HG02884 (cell line): ENCODE measurements at regions not wholly inside any gene's neighbourhood (a gene's known extent, or its start where the extent isn't known, plus 50 kb on each side); places are given as distances from the start of the nearest gene placed in this dataset.

ENCODE experiments used
- ATAC-seq: cut with Tn5 transposase; IDR thresholded peaks from one replicate; pipeline ENCODE4 v1.9.1; 2021; ENCODE audit warnings: mild to moderate bottlenecking, moderate library complexity; ENCODE audit not compliant: unreplicated experiment

DNA sequence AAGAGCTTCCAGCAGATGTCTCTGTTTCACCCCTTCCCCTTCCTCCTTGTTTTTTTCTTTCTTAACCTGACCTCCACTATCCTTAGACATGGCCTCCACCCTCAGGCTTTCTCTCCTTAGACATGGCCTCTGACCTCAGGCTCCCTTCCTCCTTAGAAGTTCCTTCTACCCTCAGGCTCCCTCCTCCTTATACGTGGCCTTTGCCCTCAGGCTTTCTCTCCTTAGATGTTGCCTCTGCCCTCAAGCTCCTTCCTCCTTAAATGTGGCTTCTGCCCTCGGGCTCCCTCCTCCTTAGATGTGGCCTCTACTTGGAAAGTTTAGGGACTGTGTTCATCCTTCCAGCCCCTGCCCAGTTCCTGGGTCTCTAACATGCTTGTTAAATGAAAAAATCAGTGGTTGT, 180.4 kb upstream of the S1PR3 start:
- ATAC-seq, result no peak

DNA sequence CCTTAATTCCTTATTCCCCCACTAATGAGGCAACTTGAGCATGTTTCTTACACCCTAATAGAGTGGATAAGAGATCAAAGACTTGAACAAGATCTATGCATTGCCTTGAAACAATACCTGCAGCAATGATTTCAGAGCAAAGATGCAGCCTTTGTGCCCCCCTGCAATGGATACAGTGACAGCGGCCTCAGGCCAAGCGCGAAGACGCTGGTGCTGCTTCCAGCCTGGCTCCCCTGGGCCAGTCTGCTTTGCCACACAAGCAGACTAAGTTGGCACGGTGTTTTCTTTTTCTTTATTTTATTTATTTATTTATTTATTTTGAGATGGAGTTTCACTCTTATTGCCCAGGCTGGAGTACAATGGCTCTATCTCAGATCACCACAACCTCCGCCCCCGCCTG, 179.8 kb upstream of the S1PR3 start:
- no peak for ATAC-seq

DNA sequence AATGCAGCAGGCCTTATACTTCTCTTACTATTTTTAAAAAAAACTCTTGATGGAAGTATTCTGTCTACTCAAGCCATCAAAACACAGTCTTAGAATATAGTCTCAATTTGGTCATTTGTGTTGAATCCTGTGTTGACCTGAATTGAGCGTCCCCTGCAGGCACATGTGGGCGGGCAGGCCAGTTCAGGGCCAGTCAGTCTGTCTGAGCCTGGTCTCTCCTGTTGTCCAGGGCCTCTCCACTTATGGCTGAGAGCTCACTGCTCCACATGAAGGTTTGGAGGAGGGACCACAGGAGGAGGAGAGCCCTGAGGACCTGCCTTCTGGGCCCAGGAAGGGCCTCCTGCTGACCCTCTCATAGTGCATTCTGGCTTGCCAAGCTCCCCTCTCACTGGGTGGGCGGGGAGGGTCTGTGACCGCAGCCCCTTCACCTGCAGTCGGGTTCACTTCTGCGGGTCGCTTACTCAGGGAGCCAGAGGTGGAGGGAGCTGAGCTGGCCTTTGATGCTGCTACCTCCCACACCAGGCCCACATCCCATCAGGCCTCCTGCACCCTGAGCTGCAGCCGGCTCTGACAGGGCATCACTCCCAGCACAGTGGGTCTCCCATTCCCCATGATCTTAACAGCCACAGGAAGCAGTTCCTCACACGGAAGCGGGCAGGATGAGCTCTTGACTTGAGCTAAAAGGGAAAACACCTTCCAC, 178.2 kb upstream of the S1PR3 start:
- ATAC-seq, result no peak

DNA sequence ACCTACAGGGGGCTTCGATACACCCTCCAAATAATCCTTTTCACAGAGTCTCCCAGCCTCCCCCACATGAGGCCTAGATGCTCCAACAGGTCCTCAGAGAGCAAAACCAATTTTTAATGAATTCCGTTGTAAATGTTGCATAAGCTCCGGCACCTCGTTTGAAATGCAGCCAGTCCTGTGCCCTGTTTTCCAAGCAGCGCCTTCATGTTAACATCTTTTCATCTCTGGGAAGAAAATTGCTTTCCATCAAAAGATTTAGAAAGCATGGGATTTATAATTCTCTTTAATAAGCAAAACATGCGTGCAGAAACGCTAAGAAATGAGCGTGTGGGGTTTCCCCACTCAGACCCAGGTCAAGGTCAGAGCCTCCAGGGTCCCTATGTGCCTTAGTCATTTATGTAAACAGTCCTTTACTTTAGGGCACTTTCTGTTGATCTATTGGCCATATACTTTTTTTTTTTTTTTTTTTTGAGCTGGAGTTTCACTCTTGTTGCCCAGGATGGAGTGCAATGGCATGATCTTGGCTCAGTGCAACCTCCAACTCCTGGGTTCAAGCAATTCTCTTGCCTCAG, 177.5 kb upstream of the S1PR3 start:
- ATAC-seq, result no peak

DNA sequence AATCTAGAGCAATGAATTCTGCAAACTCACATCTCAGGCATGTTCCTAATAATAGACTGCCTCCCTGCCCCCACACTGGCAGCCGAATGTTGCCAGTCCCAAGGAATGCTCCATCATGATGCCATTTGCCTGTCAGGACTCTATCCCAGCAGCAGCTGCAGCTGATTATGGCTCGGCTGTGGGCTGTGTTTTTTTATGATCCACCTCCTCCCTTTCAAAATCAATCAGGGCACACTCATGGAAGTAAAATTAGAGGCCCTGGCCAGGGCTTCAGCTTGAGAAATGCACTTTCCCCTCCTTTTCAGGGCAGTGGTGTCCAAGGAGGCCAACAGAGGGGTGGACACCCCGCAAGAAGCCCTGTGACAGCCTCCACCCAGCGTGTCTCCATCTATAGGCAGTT, 176.7 kb upstream of the S1PR3 start:
- no peak for ATAC-seq

DNA sequence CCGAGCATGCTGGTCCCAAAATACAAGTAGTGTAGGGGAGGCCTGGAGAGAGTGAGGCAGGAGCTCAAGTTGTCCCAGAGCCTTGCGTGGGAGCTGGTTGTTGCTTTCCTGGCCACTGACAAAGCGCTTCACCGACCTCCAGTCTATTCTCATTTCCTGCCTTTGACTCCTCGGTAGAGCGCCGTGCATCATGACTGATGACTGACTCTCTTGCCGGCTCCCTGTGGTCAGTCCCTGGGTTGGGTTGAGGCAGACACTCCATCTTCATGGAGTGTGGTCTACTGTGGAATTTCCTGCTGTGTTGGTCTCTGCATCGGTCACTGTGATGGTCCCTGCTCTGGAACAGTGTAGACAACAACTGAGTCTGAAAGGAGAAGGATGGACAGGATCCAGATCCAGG, 175.1 kb upstream of the S1PR3 start:
- ATAC-seq, result no peak

DNA sequence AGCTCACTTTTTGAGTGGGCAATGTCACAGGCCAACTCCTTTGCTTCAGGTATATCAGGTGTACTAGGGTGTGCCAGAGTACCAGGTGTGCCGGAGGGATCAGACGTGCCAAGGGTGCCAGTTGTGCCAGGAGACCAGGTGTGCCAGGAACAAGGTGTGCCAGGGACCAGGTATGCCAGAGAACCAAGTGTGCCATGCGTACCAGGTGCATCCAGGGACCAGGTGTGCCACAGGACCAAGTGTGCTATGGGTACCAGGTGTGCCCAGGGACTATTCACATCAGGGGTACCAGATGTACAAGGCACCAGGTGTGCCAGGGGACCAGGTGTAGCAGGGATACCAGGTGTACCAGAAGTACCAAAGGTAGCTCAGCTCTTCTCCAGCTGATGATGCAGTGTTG, 174.7 kb upstream of the S1PR3 start:
- ATAC-seq, result no peak

DNA sequence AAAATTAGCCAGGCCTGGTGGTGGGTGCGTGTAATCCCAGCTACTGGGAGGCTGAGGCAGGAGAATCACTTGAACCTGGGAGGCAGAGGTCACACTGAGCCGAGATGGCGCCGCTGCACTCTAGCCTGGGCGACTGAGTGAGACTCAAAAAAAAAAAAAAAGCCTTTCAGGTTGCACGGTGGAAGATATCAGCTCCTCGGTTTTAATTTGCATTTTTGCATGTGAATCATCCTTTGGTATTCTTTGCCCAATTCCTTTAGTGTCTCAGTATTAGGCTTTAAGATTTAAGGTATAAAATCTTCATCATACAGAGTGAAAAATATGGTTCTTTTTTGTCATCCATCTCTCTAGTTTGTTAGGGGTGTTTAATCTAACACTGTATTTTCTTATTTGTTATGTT, 173.6 kb upstream of the S1PR3 start:
- ATAC-seq, result no peak

DNA sequence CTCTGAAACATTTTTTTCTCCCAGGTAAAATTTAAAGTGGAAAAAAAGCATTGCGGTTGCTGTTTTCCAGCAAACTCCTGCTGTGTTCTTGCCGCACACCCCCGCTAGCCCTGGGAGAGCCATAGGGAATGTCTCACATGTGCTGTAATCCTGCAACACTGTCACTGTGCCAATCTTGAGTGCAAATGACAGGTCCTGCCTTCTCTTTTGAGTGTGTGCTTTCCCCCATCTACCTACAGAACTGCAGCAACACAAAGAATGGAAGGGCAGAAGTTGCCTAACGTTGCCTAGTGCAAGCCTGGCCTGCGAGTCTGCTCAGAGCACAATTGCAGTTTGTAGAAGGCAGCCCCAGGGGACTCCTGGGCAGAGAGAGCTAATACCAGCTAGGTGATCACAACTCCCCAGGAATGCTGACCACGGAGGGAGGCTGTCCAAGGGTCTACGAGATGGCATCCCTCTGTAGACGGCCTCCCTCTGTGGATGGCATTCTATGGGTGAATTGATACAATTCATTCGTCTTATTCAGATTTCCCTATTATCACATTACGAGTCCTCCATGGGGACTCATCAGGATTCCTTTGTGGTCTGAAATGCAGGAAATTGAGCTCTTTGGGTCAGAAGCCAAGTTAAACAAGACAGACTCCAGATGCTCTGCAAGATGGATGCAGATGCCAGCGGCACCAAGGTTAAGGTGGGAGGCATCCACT, 172.6 kb upstream of the S1PR3 start:
- no peak for ATAC-seq

DNA sequence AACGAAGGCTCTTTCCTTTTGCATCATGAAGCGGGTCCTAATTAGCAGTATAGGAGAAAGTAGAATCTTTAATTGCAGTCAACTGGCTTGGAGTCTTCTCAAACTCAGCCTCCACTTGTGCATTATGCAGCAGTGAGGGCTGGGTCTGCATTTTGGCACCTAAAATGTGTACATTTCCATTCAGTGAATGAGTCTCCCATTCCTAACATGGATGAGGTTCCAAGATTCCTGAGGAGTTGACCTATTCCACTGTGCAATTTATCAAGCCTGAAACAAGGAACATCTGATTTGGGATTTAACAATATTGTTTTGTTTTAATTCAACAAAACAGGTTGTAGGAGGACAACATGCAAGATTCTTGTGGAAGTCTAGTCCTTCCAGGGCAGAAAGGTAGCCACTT, 171.8 kb upstream of the S1PR3 start:
- no peak for ATAC-seq

DNA sequence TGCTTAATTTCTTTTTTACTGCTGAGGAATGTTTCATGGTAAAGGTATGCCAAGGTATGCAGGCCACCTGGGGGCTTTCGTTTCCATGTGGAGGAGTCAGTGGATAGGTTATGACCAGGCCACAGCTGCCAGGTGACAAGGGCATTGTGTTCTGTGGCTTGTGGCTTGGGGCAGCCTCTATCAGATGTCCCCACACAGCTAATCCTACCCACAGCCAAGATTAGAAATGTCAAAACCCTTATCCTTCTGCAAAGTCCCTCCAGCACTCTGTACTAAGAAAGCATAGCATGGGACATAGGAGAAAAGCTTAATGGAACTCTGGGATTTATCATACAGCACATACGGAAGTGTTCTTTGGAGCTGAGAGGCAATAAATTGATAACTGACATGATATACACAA, 171.2 kb upstream of the S1PR3 start:
- no peak for ATAC-seq

DNA sequence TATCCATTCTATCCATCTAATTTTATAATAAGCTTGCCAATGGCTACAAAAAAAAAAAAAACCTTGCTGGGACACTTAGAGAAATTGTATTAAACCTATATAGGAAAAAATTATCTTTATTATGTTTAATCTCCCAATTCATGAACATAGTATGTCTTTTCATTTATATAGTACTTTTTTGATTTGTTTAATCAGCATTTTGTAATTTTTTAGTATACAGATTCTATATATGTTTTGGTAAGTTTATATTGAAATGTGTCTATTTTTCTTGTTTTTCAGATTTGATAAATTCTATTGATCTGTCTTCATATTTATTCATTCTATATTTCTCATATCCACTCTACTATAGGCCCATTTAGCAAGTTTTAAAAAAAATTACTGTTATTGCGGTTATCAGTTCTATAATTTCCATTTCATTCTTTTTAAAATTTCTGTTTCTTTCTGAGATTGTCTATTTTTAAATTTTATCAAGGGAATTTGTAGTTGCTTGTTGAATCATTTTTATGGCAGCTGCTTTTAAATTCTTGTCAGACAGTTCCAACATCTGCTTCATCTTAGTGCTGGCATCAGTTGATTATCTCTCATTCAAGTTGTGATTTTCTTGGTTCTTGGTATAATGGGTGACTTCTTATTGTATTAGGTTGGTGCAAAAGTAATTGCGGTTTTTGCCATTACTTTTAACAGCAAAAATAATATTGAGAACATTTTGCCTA, 170.1 kb upstream of the S1PR3 start:
- no peak for ATAC-seq

DNA sequence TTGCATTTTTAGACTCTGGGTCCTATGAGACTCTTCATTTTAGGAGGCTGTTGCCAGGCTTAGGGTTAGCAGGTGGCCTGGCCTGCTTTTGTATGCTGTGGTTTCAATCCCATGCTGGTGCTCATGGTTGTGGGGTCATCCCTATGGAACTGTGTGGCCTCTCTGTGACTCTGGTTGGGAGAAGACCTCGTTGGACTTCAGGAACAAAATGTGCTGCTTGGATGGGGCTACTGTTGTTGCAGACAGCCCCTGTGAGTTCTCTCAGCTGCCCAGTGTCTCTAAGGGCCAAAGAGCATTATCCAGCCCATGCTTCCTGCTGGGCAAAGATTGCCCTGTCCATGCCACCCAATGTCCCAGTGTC, 169.5 kb upstream of the S1PR3 start:
- ATAC-seq, result no peak

DNA sequence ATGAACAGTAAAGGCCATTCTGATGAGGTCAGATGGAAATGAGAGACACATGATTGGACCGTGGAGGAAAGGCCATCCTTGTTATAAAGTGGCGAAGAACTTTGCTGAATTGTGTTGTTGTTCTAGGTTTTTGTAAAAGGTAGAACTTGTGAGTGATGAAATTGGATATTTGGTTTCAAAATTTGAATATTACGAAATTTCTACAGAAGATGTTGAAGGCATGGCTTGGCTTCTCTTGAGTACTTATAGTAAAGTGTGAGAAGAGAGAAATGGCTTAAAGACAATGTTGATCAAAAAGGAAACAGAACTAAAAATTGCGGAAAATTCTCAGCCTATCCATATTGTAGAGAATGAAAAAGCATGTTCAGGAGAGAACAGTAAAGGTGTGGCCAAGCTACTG, 166.6 kb upstream of the S1PR3 start:
- no peak for ATAC-seq

DNA sequence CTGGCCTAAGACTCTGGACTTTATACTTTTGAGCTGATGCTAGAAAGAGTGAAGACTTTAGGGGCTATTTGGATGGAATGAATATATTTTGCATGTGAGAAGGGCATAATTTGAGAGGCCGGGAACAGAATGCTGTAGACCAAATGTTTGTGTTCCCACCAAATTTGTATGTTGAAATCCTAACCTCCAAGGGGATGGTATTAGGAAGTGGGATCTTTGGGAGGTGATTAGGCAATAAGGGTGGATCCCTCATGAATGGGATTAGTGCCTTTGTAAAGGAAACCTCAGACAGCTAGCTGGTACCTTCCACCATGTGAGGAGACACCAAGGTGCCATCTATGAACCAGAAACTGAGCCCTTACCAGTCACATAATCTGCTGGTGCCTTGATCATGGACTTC, 165.1 kb upstream of the S1PR3 start:
- no peak for ATAC-seq

DNA sequence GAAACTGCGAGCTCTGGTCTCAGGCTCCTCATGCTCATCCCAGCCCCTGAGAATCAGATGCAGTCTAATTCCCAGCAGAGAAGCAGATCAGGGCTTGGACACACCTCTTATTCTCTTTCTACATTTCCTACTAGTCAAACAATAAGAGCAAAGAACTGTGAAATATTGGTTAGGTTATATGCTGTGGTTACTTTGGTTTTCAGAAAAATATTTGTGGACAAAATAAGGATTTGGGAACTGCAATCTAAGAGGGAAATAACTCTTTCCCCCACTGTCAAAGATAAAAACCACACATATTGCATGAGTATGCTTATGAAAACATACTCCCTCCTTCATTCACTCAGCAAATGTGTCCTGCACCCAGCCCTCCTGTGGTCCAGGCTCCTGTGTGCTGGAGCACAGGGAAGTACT, 164.5 kb upstream of the S1PR3 start:
- ATAC-seq, result no peak

DNA sequence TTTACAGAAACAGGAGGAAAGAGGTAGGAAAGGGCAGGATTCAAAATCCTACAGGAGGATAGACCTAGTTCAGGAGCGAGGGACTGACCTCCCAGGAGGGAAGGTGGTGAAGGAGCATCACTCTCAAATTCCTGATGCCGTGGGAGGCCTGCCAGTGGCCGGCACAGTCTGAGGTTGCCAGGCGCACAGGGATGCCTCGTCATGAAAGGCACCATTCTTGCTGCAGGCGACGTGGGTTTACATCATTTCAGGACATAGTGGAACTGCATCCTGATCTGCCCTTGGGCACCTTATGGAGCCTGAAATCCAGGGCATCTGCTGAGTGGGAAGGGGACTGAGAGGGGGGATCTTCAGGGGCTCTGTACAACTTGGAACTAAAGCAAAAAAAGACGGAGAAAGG, 163.2 kb upstream of the S1PR3 start:
- no peak for ATAC-seq

DNA sequence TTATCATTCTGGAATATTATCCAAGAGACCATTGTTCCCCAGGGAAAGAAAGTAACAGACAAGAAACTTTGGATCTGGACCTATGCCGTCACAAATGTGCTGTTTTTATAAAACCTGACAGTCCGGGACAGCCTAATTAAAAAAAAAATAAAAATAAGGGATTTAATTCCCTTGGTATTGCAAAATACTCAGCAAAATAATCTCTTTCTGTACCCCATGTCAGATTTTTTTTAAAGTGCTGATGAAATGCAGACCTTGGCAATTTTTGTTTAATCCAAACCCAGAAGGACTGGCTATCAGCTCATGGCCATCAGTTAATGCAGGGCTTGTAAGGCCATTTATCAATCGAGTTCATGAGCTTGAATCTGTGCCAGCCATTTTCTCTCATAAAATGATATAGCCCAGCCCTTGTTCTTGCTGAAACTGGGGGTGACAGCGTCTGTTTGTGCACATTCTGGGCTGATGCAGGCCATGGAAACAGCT, 162.7 kb upstream of the S1PR3 start:
- ATAC-seq, result no peak

DNA sequence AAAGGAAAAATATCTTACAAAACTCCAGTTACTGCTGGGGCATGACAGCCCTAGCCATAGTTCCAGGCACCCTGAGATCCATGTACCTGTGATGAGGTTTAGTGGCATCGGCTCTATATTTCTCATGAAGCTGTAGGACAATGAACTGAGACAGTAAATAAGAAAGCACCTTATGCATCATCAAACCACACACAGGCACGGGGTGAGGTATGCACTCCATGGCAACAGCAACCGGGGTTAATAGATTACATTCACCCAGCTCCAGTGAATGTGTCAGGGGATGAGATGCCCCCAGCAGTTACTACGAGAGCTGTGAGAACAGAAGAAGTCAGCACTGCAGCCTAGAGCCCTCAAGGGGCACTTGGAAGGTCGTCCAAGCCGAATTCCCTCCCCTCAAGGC, 162.0 kb upstream of the S1PR3 start:
- ATAC-seq, result peak; percentile 78

DNA sequence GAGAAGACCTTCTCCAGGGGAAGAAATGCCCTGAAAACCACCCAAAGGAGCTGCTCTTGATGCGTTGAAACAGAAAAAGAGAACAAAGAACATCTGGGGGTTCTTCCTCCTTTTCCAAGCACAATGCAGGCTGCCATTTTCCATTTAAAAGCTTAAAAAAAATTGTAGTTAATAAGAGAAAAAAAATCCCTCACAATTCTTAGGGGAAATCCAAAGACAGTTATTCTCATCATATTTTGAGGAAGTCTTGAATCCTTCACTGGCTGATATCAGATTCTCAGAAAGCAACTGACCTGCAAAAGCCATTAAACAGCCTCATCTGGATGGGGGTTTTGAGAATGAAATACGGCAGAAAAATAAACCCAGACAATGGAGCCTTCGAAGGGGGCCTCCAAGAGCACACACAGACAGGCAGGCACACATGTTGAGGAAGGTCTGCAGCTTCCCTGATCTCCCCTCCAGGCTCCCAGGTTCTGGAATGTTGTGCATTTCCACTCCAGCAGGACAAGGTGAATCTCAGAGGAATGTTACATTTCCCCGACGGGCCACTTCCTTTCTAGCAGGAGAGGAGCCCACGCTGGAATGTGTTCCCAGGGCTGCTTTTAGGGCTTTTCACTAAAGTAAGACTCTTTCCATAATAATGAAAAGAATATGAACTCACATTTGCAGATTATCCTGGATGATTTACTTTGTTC, 159.4 kb upstream of the S1PR3 start:
- ATAC-seq, result no peak

DNA sequence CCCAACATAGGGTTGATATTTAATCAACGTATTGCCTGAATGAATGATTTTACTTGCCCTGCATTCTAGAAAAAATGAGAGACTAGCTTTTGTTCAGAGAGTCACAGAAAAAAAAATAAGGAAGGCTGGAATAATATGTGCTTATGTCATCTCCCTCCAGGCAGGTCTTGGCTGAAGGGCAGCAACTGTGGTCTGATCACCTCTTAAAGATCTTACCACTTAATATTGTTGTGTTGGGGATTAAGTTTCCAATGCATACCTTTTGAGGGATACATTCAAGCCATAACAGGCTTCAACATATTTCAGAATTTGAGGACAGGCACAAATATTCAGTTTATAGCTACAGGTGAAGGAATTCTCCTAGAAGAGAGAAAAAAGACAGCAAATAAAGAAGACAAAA, 157.3 kb upstream of the S1PR3 start:
- ATAC-seq, result no peak
